SIG-M5 treated with dmso at 0.1 percent for 504 hours (cell line): ENCODE measurements at regions not wholly inside any gene's neighbourhood (a gene's known extent, or its start where the extent isn't known, plus 50 kb on each side); places are given as distances from the start of the nearest gene placed in this dataset.

Experiments used
- DNase-seq: peaks from one replicate; lab custom pipeline; 2025; ENCODE audit not compliant: unreplicated experiment; lab: John Stamatoyannopoulos, UW

- DNase-seq: no peak
Observed at GRCh38 chr5:107153283-107153682, 517.5 kb downstream of the EFNA5 start.

GRCh38 chr5:107149243-107150005, 521.3 kb downstream of the EFNA5 start:
- DNase-seq: no peak

- no peak for DNase-seq
Observed at GRCh38 chr5:107147589-107147988, 523.1 kb downstream of the EFNA5 start.

GRCh38 chr5:107146901-107147300, 523.8 kb downstream of the EFNA5 start:
- no peak for DNase-seq

- no peak for DNase-seq
Observed at GRCh38 chr5:107135391-107135790, 535.3 kb downstream of the EFNA5 start.

GRCh38 chr5:107134931-107135330, 535.8 kb downstream of the EFNA5 start:
- no peak for DNase-seq

GRCh38 chr5:107129051-107129450, 541.7 kb downstream of the EFNA5 start:
- no peak for DNase-seq

- DNase-seq: no peak
Observed at GRCh38 chr5:107127878-107128277, 542.9 kb downstream of the EFNA5 start.

GRCh38 chr5:107126341-107126740, 544.4 kb downstream of the EFNA5 start:
- no peak for DNase-seq

- DNase-seq: no peak
Observed at GRCh38 chr5:107124376-107124775, 546.4 kb downstream of the EFNA5 start.

- no peak for DNase-seq
Observed at GRCh38 chr5:107123014-107123413, 547.7 kb downstream of the EFNA5 start.

GRCh38 chr5:107121793-107122519, 548.8 kb downstream of the EFNA5 start:
- no peak for DNase-seq

- no peak for DNase-seq
Observed at GRCh38 chr5:107119656-107120055, 551.1 kb downstream of the EFNA5 start.

GRCh38 chr5:107118184-107119019, 552.3 kb downstream of the EFNA5 start:
- no peak for DNase-seq

GRCh38 chr5:107112216-107112615, 558.5 kb downstream of the EFNA5 start:
- no peak for DNase-seq

- DNase-seq: no peak
Observed at GRCh38 chr5:107104040-107104995, 566.4 kb downstream of the EFNA5 start.

GRCh38 chr5:107103522-107103921, 567.2 kb downstream of the EFNA5 start:
- DNase-seq: no peak

GRCh38 chr5:107100121-107100520, 570.6 kb downstream of the EFNA5 start:
- DNase-seq: no peak

GRCh38 chr5:107099506-107099905, 571.2 kb downstream of the EFNA5 start:
- DNase-seq: no peak

- DNase-seq: no peak
Observed at GRCh38 chr5:107092695-107093094, 578.0 kb downstream of the EFNA5 start.
